GM23338 (cell line): ENCODE measurements at regions not wholly inside any gene's neighbourhood (a gene's known extent, or its start where the extent isn't known, plus 50 kb on each side); places are given as distances from the start of the nearest gene placed in this dataset.

ENCODE experiments used
- CREB1 ChIP-seq: fragments of 250-450 bp; sonication (Bioruptor Pico); IDR thresholded peaks from 2 replicates; pipeline ENCODE4 v1.5.0; 2020; ENCODE audit warnings: low read depth, mild to moderate bottlenecking, moderate library complexity
- ETS1 ChIP-seq: IDR thresholded peaks from 2 replicates; pipeline ENCODE4 v1.6.1; 2016; ENCODE audit warnings: antibody characterized with exemption
- EZH2 ChIP-seq: fragments of 200-600 bp; sonication (generic); IDR thresholded peaks from one replicate; pipeline ENCODE4 v1.8.0; 2017; ENCODE audit warnings: antibody characterized with exemption, mild to moderate bottlenecking, low read depth; ENCODE audit not compliant: unreplicated experiment
- EZH2phosphoT487 ChIP-seq: fragments of 200-600 bp; sonication (generic); IDR thresholded peaks from one replicate; pipeline ENCODE4 v1.8.1; 2018; ENCODE audit warnings: antibody characterized with exemption; ENCODE audit not compliant: unreplicated experiment
- ZNF331 ChIP-seq: fragments of 250-450 bp; sonication (Bioruptor Pico); IDR thresholded peaks from 2 replicates; pipeline ENCODE4 v1.5.0; 2020; ENCODE audit warnings: low read depth, mild to moderate bottlenecking, moderate library complexity
- TF ChIP-seq, protein P1 (sequence below): fragments of 250-450 bp; sonication (Bioruptor Pico); IDR thresholded peaks from 2 replicates; pipeline ENCODE4 v1.5.0; 2020; ENCODE audit warnings: mild to moderate bottlenecking, moderate library complexity
- TF ChIP-seq, protein P2 (sequence below), 2 experiments: fragments of 200-600 bp in 1 of 2; sonication (generic) in 1 of 2; conservative IDR thresholded peaks; 2 replicates each; pipeline versions ENCODE4 v1.5.1 to v1.6.1; 2016 to 2017; ENCODE audit warnings: antibody characterized with exemption in 2 of 2, low read depth in 2 of 2, mild to moderate bottlenecking in 2 of 2, moderate library complexity in 1 of 2

DNA sequence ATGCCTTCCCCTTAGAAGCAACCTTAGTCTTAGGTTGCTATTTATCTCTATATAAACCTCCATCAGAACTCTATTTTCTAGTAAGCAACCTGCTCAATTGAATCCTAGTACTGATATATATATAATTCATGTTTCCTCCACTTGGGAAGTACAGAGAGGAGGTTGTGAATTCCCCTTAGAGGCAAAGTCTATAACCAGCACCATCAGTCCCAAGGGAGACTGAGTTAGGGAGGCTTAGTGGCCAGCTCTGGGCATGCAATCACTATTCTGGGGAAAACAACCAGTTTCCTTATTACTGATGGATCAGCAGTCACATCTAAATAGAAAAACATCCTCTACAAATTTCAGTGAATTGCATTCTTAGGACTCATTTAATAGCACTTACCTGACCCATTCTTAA is 489.1 kb downstream of the RMST start (continued):
- TF ChIP-seq, protein P1, sequence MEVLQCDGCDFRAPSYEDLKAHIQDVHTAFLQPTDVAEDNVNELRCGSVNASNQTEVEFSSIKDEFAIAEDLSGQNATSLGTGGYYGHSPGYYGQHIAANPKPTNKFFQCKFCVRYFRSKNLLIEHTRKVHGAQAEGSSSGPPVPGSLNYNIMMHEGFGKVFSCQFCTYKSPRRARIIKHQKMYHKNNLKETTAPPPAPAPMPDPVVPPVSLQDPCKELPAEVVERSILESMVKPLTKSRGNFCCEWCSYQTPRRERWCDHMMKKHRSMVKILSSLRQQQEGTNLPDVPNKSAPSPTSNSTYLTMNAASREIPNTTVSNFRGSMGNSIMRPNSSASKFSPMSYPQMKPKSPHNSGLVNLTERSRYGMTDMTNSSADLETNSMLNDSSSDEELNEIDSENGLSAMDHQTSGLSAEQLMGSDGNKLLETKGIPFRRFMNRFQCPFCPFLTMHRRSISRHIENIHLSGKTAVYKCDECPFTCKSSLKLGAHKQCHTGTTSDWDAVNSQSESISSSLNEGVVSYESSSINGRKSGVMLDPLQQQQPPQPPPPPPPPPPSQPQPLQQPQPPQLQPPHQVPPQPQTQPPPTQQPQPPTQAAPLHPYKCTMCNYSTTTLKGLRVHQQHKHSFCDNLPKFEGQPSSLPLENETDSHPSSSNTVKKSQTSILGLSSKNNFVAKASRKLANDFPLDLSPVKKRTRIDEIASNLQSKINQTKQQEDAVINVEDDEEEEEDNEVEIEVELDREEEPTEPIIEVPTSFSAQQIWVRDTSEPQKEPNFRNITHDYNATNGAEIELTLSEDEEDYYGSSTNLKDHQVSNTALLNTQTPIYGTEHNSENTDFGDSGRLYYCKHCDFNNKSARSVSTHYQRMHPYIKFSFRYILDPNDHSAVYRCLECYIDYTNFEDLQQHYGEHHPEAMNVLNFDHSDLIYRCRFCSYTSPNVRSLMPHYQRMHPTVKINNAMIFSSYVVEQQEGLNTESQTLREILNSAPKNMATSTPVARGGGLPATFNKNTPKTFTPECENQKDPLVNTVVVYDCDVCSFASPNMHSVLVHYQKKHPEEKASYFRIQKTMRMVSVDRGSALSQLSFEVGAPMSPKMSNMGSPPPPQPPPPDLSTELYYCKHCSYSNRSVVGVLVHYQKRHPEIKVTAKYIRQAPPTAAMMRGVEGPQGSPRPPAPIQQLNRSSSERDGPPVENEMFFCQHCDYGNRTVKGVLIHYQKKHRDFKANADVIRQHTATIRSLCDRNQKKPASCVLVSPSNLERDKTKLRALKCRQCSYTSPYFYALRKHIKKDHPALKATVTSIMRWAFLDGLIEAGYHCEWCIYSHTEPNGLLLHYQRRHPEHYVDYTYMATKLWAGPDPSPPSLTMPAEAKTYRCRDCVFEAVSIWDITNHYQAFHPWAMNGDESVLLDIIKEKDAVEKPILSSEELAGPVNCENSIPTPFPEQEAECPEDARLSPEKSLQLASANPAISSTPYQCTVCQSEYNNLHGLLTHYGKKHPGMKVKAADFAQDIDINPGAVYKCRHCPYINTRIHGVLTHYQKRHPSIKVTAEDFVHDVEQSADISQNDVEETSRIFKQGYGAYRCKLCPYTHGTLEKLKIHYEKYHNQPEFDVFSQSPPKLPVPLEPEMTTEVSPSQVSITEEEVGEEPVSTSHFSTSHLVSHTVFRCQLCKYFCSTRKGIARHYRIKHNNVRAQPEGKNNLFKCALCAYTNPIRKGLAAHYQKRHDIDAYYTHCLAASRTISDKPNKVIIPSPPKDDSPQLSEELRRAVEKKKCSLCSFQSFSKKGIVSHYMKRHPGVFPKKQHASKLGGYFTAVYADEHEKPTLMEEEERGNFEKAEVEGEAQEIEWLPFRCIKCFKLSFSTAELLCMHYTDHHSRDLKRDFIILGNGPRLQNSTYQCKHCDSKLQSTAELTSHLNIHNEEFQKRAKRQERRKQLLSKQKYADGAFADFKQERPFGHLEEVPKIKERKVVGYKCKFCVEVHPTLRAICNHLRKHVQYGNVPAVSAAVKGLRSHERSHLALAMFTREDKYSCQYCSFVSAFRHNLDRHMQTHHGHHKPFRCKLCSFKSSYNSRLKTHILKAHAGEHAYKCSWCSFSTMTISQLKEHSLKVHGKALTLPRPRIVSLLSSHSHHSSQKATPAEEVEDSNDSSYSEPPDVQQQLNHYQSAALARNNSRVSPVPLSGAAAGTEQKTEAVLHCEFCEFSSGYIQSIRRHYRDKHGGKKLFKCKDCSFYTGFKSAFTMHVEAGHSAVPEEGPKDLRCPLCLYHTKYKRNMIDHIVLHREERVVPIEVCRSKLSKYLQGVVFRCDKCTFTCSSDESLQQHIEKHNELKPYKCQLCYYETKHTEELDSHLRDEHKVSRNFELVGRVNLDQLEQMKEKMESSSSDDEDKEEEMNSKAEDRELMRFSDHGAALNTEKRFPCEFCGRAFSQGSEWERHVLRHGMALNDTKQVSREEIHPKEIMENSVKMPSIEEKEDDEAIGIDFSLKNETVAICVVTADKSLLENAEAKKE (CRISPR knock-in tag), result no peak
- TF ChIP-seq EZH2phosphoT487 (no peak), ZNF331 (CRISPR knock-in tag) (no peak), CREB1 (CRISPR knock-in tag) (no peak), ETS1 (no peak), EZH2 (no peak)
- TF ChIP-seq, protein P2, sequence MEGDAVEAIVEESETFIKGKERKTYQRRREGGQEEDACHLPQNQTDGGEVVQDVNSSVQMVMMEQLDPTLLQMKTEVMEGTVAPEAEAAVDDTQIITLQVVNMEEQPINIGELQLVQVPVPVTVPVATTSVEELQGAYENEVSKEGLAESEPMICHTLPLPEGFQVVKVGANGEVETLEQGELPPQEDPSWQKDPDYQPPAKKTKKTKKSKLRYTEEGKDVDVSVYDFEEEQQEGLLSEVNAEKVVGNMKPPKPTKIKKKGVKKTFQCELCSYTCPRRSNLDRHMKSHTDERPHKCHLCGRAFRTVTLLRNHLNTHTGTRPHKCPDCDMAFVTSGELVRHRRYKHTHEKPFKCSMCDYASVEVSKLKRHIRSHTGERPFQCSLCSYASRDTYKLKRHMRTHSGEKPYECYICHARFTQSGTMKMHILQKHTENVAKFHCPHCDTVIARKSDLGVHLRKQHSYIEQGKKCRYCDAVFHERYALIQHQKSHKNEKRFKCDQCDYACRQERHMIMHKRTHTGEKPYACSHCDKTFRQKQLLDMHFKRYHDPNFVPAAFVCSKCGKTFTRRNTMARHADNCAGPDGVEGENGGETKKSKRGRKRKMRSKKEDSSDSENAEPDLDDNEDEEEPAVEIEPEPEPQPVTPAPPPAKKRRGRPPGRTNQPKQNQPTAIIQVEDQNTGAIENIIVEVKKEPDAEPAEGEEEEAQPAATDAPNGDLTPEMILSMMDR (conservative IDR thresholded peaks at IDR 0.05; ENCODE audit: low read depth in 2 of 2), result no peak
